Endothelial cell of umbilical vein (primary cell): ENCODE measurements at regions not wholly inside any gene's neighbourhood (a gene's known extent, or its start where the extent isn't known, plus 50 kb on each side); places are given as distances from the start of the nearest gene placed in this dataset.

ENCODE experiments used
- EZH2 ChIP-seq: IDR thresholded peaks from 2 replicates; pipeline ENCODE4 v1.6.1; 2012; ENCODE audit warnings: borderline replicate concordance, low read depth, mild to moderate bottlenecking, moderate library complexity, low read length, inconsistent platforms; ENCODE audit not compliant: severe bottlenecking
- GATA2 ChIP-seq: IDR thresholded peaks from 2 replicates; pipeline ENCODE4 v1.7.0; 2011; ENCODE audit warnings: low read depth, mild to moderate bottlenecking, moderate library complexity, mixed read lengths, low read length; ENCODE audit not compliant: insufficient read length, insufficient read depth
- POLR2A ChIP-seq: IDR thresholded peaks from 2 replicates; pipeline ENCODE4 v1.6.1; 2012; ENCODE audit warnings: low read depth, mild to moderate bottlenecking, control low read depth, low read length
- POLR2AphosphoS5 ChIP-seq: IDR thresholded peaks from 2 replicates; pipeline ENCODE4 v1.6.1; 2012; ENCODE audit warnings: low read depth, mild to moderate bottlenecking, control low read depth, low read length, moderate library complexity; ENCODE audit not compliant: insufficient read depth
- TF ChIP-seq, protein P1 (sequence below), 2 donors: IDR thresholded peaks; 1 replicate in 1 of 2; 2 replicates in 1 of 2; pipeline ENCODE4 v1.5.1; 2011; ENCODE audit warnings: low read length in 2 of 2, mild to moderate bottlenecking in 2 of 2, moderate library complexity in 2 of 2, control low read depth in 1 of 2, inconsistent platforms in 1 of 2, low read depth in 1 of 2; ENCODE audit not compliant: insufficient read depth in 1 of 2; ENCODE audit errors: extremely low read depth in 1 of 2
- TF ChIP-seq, protein P2 (sequence below): IDR thresholded peaks from 2 replicates; pipeline ENCODE4 v1.6.1; 2011; ENCODE audit not compliant: insufficient read depth, insufficient read length

- TF ChIP-seq, protein P1, sequence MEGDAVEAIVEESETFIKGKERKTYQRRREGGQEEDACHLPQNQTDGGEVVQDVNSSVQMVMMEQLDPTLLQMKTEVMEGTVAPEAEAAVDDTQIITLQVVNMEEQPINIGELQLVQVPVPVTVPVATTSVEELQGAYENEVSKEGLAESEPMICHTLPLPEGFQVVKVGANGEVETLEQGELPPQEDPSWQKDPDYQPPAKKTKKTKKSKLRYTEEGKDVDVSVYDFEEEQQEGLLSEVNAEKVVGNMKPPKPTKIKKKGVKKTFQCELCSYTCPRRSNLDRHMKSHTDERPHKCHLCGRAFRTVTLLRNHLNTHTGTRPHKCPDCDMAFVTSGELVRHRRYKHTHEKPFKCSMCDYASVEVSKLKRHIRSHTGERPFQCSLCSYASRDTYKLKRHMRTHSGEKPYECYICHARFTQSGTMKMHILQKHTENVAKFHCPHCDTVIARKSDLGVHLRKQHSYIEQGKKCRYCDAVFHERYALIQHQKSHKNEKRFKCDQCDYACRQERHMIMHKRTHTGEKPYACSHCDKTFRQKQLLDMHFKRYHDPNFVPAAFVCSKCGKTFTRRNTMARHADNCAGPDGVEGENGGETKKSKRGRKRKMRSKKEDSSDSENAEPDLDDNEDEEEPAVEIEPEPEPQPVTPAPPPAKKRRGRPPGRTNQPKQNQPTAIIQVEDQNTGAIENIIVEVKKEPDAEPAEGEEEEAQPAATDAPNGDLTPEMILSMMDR (IDR thresholded peaks at IDR 0.05; ENCODE audit: extremely low read depth in 1 of 2, insufficient read depth in 1 of 2, low read depth in 1 of 2, low read length in 2 of 2), result no peak
- TF ChIP-seq GATA2 (no peak), POLR2A (no peak), POLR2AphosphoS5 (no peak), EZH2 (no peak)
- TF ChIP-seq, protein P2, sequence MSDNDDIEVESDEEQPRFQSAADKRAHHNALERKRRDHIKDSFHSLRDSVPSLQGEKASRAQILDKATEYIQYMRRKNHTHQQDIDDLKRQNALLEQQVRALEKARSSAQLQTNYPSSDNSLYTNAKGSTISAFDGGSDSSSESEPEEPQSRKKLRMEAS, result no peak
These were observed 619.8 kb downstream of the HINT1 start for GRCh38 chr5:130545291-130545690.
